ENCODE measurements at regions not wholly inside any gene's neighbourhood (a gene's known extent, or its start where the extent isn't known, plus 50 kb on each side); places are given as distances from the start of the nearest gene placed in this dataset.

DNA sequence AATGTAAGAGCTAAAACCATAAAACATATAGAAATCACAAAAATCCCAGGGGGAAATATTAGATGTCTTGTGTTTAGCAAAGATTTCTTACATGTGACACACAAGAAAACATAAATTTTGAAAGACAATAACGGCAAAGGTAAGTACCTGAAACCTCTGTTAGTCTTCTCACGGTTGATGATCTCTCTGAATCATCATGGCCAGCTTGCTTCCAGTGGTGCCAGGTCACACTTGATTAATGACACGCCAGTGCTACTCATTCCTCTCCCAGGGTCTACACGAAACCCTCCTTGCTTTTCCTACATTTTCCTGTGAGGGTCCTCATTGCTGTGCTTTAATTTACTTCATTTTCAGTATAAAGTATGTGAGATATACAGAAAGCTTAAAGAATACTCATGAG lies 114.4 kb upstream of the PARP11 start:
- DNase-seq: no peak

DNA sequence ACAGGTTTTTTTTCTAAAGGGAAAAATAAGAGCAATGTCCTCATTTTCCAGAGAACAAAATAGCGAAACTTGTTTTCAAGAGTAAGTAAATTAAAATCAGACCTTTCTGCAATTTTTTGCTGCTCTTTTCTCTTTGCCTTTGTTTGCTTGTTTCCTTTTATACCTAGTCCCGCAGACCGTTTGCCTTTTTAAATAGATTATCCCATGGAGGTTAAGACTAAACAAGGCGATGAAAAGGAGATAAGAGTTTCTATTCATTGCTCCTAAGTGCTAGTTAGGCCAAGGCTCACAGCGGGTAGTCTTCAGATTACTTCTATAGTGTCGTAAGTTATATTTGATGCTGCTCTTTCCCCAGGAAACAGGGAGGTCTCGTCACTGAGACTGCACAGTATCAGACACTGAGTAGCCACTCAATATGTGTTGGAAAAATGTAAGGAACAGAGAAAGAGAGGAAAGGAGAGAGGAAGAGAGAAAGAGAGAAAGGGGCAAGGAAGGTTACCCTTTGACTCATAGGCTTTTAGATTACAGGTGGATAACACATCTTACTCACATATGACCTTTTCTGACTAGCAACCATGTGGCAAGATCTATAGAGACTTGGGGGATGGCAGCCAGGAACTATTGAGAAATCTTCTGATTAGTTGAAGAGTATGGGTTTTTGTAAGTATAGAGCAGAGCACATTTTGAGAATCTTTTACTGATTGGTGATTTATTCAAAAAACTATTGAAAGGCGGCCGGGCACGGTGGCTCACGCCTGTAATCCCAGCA lies 107.5 kb upstream of the PARP11 start:
- no peak for DNase-seq

DNA sequence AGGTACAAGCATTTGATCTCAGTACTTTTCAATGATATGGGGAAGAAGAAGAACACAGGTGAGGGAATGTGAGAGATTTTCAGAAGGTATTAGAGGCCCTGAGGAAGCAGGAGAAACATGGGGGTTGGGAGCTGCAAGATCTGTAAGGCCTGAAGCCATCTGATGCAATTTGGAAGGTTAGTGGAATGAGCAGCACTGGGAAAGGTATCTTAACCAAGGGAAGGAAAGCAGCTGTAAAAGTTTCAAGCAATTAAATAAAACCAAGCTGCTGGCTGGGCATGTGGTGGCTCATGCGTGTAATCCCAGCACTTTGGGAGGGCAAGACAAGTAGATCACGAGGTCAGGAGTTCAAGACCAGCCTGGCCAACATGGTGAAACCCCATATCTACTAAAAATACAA lies 104.4 kb upstream of the PARP11 start:
- no peak for DNase-seq

DNA sequence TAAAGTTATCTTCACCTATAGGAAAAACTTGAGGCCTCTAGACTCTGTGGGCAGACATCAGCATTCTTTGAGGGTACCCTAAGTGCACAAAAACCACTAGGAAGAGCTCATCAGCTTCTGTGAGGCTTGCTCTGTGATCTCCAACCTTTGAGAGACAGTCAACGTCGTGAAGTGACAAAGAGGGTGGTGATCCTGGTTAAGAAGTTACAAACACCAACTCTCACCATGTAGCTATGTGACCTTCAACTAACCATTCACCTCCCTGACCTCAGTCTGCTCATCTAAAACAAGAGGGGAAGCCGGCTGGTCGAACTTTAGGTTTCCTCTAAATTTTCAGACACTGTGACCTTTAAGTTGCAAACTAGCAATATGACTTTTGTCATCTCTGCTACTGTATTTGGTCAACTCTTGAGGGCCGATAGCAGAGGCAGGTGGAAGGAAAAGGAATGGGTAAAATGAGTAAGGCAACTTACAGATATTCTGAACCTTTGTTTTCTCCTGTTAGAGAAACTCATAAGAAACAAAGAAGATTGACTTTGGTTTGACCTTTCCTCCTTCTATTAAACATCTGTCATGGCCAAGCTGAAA lies 103.2 kb upstream of the PARP11 start:
- DNase-seq: no peak

DNA sequence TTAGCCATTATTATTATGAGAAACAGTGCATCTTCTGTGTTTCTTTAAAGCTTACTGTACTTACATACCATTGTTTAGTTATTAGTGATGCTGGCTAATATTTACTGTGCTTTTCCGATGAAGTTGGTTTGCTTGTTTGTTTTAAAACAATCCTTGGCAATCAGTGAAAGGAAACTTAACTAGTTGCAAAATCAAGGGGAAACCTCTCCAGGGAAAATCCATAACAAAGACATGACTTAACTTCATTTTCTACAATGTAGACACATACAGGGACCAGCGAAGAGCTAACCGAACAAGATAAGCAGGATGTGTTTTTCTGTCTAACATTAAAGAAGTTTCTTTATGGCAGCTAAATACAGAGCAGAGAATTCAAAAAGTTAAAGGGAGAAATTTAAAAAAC lies 102.5 kb upstream of the PARP11 start:
- DNase-seq: no peak

DNA sequence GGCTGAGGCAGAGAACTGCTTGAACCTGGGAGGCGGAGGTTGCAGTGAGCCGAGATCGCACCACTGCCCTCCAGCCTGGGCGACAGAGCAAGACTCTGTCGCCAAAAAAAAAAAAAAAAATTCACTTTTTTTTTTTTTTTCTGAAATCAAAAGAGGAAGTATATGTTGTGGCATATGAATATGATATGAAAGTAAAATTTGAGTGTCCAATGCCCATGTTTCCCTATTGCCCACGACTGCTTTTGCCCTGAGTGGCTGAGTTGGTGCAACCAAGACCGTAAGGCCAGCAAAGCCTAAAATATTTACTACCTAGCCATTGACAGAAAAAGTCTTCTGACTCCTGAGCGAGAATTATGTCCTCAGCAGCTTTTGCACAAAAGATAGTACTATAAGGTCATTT lies 101.7 kb upstream of the PARP11 start:
- no peak for DNase-seq

DNA sequence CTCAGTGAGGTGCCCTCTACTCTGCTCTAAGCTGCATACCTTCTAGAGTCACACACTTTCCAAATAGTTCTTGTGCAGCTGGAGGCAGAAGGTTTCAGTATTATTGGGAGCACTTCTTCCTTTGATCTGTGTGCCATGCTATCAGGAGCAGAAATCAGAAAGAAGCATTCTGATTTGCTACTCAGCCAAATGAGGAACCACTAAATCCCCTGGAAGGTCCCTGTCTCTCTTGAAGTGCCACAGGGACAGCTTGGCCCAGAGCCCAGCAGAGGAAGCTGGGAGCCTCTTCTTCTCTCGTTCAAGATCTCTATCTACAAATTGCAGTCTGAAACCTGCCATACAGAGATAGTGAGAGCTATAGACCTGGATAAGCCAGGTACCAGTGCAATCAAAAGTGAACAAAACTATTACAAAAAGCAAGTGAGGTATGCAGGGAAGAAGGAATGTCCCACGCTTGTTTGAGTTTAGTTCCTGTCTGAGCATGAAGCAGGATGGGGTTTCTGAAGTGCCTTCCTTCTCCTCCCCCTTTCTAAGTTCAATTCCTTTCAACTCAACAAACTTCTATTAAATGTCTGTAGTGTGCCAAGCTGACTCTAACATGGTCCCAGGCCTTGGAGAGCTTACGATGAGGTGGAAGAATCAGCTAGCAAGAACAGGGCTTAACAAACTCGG lies 100.9 kb upstream of the PARP11 start:
- DNase-seq: peak; percentile 26

DNA sequence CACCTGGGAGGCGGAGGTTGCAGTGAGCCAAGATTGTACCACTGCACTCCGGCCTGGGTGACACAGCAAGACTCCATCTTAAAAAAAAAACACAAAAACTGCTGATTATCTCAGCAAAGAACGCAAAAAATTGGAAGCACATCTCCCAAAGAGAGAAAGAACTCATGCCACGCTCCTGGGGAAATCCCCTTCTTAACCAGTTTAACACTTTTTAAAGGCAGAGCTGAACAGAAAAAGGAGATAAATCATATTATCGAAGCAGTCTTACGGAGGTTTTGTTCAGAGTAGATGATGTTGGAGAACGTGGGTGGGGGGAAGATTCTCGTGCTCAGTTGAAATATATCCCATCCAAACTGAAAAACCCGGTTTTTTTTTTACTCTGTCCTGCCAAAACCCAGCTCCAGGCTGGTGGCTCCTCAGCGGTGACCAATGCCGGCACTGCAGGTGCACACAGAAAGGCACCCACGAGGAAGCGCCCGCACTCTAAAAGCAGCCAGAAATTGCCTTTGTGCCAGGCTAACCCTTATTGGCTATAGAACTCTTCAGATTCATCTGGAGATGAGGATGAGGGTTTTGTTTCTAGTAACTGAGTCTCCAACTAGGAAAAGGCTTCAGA lies 100.2 kb upstream of the PARP11 start:
- DNase-seq: no peak

DNA sequence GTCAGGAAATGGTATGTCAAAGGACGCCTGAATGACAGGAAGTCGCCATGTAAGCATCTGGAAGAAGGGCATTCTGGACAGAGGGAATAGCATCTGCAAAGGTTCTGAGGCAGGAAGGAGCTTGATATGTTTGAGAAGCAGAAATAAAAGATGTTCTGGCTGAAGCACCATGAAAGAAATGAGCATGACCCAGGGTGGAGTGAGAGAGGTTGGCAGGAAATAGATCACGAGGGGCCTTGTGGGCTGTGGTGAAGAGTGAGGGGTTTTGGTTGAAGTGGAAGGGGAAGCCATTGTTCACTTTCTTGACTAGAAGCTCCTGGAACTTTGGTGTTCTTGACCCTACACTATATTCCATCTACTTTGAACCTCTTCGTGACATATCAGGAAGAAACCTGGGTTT lies 99.4 kb upstream of the PARP11 start:
- peak; percentile 49 for DNase-seq

DNA sequence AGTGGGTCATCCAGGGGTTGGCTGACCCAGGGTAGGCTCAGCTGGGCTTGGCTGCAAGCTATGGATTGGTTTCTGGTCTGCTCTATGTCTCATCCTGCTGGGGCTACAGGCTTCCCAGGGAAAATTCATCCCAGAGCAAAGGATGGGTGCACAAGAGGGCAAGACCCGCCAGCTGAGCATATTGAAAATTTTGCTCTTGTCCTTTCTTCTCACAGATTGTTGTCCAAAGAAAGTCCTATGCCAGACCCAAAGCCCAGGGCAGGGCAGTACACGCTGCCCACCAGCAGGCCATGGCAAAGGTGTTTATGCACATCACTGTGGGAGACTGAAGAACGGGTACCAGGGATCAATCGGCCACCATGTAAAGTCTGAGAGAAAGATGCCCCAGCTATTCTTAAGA lies 95.3 kb upstream of the PARP11 start:
- DNase-seq: no peak

DNA sequence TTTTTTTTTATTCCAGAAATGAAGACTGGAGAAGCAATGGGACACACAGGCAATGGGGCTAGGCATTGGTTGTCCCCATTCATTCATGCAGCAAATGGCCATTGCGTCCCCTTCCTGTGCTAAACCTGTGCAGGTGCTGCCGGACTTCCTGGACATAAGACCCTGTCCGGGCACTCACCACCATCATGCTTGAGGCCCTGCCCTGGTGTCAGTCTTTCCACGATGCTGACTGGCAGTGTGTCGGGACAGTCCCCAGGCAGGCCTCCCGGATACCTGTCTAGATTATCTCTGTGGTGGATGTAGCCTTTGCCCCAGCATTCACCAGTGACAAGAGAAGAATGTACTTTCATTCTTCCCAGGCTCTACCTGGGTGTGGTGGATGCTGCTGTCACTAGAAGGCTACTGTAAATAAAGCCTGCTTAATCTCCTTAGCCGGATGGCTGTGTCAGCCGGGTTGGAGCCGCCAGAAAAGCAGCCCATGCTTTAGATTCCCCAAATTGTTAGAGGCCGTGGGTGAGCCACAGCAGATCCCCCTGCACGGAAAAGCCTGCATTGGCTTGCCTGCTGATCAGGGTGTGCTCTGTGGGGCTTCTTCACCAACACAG lies 94.5 kb upstream of the PARP11 start:
- DNase-seq: no peak

DNA sequence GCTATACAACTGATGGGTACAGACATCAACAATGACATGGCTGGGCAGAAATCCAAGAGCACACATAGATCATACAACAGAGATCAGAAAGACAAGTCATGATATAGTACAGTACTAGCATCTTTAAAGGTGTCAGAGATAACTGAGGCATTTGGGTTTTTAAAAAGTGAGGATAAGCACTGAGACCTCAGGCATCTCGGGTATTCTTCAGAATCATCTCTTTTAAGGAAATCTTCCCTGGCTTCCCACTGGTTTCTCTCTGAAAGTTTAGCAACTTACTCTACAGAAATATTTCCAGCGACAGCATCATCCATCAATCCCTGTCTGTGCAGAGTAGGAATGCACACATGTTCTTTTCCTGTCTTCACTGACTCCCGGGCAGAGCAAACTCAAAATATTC lies 93.2 kb upstream of the PARP11 start:
- no peak for DNase-seq

DNA sequence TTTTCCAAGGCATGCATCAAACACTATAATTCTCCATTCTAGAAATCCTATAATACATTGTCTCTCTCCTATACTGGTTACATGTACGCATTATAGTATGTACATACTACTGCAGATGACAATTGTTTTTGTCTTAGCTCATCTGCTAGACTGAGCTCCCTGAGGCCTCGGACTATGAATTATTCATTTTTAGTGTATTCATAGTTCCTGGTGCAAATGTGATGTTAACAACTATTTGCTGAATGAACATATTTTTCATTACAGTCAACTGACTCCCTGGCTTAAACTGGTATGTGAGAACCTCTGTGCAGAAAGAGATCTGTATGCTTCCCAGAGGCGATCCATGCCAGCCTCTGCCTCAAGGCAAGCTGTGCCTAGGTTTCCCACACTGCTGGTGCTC lies 91.8 kb upstream of the PARP11 start:
- no peak for DNase-seq

DNA sequence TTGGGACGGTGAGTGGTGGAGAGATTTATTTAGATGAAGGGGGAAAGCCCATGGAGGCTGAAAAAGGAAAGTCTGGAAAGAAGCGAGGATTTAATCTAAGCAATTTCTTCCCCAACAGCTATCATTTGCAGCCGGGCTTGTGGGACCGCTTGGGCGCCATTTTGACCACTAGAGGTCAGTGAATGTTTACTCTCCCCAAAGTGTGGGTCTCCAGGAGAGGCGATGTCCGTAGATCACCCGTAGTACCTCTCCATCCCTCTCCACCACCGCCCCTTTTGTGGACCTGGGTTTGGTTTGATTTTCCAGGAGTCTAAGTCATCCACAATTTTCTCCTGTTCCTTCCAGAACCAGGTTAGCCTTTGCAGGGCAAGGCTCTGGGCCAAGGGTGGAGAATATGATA lies 91.2 kb upstream of the PARP11 start:
- DNase-seq: no peak

DNA sequence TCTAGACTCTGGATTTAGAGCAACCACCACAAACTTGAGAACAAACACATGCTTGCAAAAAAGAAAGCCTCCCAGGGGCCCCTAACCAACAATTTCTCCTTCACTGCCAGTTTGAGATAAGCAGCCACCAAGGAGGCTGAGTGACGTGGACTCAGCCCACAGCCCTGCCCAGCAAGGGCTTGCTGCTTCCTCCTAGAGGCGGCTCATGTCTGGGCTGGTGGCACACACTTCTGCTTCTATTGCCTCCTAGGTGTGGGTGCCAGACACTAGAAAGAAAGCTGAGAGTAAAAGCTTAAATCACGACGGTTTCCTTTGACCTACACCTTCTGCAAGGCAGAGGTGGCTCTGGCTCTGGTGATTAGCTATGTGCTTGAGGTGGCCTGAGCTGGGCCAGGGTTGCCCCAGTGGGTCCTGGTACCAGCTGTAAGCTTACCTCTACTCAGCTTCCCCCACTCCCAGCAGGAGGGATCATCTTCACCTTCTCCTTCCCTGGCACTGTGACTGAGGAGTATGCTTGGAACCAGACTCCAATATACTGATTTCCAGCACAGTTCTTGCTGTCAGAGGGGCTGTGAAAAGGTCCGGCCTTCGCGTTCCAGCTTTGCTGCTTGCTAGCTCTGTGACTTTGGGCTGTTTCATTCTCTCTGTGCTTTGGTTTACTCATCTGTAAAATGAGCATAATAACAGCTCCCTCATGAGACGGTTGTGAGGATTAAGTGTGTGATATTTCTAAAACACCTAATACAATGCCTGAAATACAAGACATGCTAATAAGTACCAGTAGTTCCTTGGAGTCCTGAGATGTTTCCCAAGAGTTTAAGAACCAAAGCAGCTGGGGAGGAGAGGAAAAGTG lies 89.7 kb upstream of the PARP11 start:
- DNase-seq: peak; percentile 79

DNA sequence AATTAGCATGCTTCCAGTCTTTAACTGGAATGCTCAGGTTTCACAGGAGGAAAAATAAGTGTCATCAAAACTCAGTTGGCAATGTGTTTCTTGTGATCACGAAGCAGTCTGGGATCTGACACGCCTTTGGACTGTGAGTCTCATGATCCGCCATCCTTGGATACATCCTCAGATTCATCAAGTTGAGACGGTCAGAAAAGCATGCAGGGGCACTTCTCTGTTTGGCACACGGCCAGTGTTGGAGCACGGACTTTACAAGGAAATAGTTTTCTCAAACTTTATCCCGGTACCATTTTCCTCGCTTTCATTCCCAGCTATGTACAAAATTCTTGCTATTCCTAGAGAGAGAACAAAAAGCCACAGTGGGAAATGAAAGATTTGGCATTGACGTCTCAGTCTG lies 88.4 kb upstream of the PARP11 start:
- DNase-seq: no peak

DNA sequence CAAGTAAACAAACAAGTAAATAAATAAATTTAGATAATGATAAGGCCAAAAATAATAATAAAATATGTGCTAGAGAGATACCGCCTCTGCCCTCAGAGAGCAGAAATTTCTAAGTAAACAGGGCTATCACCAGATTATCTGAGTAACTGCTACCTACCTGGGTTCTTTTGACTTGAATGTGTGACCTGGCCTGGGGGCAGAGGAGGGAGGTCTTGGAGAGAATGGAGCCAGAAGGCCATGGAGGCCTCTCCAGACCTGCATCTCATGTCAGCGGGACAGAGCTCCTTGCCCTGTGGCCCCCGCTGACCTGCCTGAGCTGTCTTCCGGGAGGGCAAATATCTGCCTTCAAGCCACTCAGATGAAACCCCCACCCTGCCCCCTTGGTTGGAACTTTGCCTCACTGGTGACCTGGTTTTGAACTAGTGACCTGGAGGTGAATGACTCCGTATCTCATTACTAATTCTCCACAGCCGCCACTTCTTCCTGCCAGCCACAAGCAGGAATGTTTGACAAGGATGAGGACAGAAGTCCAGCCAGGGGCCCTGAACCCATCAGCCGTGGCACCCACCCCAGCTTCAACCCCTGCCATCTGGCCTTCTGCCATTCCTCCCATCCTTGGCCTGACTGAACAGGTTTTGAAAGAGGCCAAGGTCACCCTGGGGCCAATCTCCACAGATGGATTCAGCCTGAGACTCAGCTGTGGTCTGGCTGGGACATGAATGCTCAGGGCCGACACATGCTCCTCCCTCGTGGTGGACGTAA lies 86.8 kb upstream of the PARP11 start:
- no peak for DNase-seq

DNA sequence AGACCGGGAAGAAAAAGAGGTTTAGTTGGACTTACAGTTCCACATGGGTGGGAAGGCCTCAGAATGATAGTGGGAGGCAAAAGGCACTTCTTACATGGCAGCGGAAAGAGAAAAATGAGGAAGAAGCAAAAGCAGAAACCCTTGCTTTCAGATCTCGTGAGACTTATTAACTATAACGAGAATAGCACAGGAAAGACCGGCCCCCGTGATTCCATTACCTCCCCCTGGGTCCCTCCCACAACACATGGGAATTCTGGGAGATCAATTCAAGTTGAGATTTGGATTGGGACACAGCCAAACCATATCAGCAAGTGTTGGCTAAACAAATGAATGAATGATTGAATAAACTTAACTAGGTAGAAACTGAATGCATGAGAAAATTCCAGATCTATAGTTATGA lies 85.3 kb upstream of the PARP11 start:
- DNase-seq: no peak

DNA sequence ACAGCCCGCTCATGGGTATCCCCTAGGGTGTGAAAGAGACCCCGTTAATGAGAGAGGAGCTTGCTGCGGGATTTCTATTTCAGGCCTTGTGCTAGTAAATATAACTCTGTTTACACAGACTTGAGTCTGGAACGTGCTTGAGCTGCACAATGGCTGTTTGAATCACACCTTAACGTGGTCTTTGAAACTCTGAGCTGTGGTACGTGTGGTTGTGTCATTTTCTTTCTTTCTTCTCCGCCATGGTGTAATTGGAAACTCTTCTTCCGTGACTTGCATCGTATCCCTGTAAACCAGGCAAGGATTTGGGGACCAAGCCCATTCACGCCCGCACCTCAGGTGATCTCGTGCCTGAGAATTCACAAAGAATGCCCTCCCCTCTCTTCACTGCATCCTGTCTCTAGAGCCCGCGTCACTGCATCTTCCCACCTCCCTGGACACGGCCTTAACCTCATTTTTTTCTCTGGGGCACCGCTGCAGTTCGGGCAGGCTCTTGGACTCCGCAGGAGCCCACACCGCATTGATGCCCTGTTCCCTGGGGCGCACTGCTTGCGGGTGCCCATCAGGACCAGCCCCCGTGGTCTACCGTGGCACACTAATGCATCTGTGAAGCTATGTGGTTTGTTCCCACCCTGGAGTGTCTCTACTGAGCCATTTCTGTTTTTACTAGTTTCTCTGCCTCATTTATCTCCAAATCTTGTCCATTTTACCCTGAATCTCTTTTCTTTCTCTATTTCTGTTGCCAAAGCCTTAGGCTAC lies 78.4 kb upstream of the PARP11 start:
- no peak for DNase-seq

DNA sequence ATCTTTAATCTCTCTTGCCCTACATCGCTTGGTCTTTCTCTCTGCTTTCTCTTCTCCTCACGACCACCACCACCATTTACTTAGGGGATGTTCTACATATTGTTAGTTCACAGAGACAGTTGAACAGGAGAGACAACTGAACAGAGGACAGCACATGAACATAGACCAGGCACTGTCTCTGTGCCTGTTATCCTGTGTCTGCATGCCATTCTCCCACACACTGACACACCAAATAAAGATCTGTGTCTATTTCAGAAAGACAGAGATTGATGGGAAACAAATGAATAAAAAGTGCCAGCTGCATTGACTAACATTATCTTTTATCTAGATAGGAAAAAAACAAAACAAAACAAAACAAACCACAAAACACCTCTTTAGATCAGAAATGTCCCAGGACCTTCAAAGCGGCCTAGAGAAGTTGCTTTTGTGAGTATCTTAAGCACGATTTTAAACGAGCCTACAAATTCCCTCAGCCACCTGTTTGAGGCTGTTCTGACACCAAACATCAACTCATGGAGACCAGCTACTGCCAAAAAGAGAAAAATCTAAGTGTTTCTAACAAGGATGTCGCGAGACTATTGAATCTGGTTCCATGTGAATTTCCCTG lies 77.6 kb upstream of the PARP11 start:
- peak; percentile 43 for DNase-seq

DNA sequence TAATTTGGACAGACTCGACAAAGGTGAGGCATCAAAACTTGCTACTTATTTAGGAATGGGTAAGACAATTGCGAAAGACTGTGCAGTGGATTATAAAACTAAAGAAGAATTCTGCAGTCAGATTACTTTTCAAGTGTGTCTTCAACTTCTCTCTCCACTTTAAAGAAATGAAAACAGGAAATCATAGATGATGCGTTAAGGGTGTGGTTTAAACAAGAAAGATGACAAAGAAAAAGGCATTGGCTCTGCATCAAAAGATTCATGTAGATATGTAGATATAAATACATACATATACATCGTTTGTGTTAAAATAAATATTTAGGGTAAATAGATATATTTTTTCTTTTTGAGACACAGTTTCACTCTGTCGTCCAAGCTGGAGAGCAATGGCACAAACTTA lies 74.6 kb upstream of the PARP11 start:
- peak; percentile 67 for DNase-seq
